ENCODE measurements at regions not wholly inside any gene's neighbourhood (a gene's known extent, or its start where the extent isn't known, plus 50 kb on each side); places are given as distances from the start of the nearest gene placed in this dataset.

DNA sequence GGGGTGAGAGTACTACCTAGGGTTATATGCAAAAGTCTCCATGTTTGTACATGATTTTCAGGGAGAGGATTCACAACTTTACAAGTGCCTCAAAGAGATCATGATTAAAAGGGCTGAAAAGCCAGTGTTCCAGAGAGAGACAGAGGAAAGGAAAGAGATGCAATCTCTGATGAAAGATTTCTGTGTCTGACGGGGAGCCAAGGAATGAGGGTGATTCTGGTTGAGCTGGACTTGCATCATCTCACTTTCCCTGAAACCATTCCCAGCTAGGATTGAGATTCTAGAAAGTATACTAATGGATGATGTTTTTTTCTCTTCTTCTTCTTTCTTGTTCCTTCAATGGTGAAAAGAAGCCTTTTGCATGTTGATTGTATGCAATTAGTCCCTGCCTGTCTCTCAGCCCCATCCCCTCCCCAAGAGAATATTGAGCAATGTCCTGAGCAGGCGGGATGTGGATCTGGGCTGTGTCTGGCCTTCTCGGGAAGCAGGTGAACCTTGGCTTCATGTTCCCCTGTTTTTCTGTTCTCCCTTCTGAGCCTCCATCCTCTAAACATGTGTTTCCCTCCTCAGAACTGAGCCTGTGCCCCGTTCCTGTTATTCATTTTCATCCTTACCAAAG is 186.1 kb downstream of the ZNF365 start:
- TF ChIP-seq, protein P1, sequence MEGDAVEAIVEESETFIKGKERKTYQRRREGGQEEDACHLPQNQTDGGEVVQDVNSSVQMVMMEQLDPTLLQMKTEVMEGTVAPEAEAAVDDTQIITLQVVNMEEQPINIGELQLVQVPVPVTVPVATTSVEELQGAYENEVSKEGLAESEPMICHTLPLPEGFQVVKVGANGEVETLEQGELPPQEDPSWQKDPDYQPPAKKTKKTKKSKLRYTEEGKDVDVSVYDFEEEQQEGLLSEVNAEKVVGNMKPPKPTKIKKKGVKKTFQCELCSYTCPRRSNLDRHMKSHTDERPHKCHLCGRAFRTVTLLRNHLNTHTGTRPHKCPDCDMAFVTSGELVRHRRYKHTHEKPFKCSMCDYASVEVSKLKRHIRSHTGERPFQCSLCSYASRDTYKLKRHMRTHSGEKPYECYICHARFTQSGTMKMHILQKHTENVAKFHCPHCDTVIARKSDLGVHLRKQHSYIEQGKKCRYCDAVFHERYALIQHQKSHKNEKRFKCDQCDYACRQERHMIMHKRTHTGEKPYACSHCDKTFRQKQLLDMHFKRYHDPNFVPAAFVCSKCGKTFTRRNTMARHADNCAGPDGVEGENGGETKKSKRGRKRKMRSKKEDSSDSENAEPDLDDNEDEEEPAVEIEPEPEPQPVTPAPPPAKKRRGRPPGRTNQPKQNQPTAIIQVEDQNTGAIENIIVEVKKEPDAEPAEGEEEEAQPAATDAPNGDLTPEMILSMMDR (IDR thresholded peaks at IDR 0.05; ENCODE audit: low read length), result no peak
- TF ChIP-seq EZH2 (optimal IDR thresholded peaks at IDR 0.05; ENCODE audit: low read depth, low read length), result no peak

Measured in MM.1S (cell line).